ENCODE measurements at regions not wholly inside any gene's neighbourhood (a gene's known extent, or its start where the extent isn't known, plus 50 kb on each side); places are given as distances from the start of the nearest gene placed in this dataset.
A peak's percentile ranks its signal among the peaks of the same experiment; 100 is the strongest.

GRCh38 chr10:21280971-21281572, 244.4 kb downstream of the SKIDA1 start:
- in situ Hi-C loops (cut with HindIII; ENCODE audit: low sequenced_read_pairs): loop anchor here (25.0 kb wide), 1 partner anchor 231 kb away; no protein-coding TSS in a partner anchor
- no peak for TF ChIP-seq CTCF (IDR thresholded peaks at IDR 0.05; ENCODE audit: low read depth, low read length, missing control alignments)
- H3K4me3 ChIP-seq (ENCODE audit: low read depth, low read length): no peak overlapping the region
- DNase-seq (ENCODE audit: low read depth): no peak

- in situ Hi-C loops (cut with HindIII; ENCODE audit: low sequenced_read_pairs): loop anchor here (25.0 kb wide), 1 partner anchor 232 kb away; no protein-coding TSS in a partner anchor
- TF ChIP-seq CTCF (IDR thresholded peaks at IDR 0.05; ENCODE audit: low read depth, low read length, missing control alignments): no peak
- no peak for DNase-seq (ENCODE audit: low read depth)
- no peak overlapping the region for H3K4me3 ChIP-seq (ENCODE audit: low read depth, low read length)
These were observed 245.4 kb downstream of the SKIDA1 start for GRCh38 chr10:21280037-21280436.

- H3K4me3 ChIP-seq (ENCODE audit: low read depth, low read length): no peak overlapping the region
- in situ Hi-C loops (cut with HindIII; ENCODE audit: low sequenced_read_pairs): loop anchor here (25.0 kb wide), 1 partner anchor 233 kb away; no protein-coding TSS in a partner anchor
- DNase-seq (ENCODE audit: low read depth): no peak
- no peak for TF ChIP-seq CTCF (IDR thresholded peaks at IDR 0.05; ENCODE audit: low read depth, low read length, missing control alignments)
These were observed 246.3 kb downstream of the SKIDA1 start for GRCh38 chr10:21279217-21279575.

- no peak overlapping the region for H3K4me3 ChIP-seq (ENCODE audit: low read depth, low read length)
- DNase-seq (ENCODE audit: low read depth): peak; percentile 91
- peak; percentile 76 for TF ChIP-seq CTCF (IDR thresholded peaks at IDR 0.05; ENCODE audit: low read depth, low read length, missing control alignments)
- in situ Hi-C loops (cut with HindIII; ENCODE audit: low sequenced_read_pairs): loop anchor here (25.0 kb wide), 1 partner anchor 234 kb away; no protein-coding TSS in a partner anchor
These were observed 246.8 kb downstream of the SKIDA1 start for GRCh38 chr10:21278491-21279216.

GRCh38 chr10:21273400-21273968, 252.0 kb downstream of the SKIDA1 start:
- no peak for TF ChIP-seq CTCF (IDR thresholded peaks at IDR 0.05; ENCODE audit: low read depth, low read length, missing control alignments)
- in situ Hi-C loops (cut with HindIII; ENCODE audit: low sequenced_read_pairs): no loop called here
- DNase-seq (ENCODE audit: low read depth): no peak
- H3K4me3 ChIP-seq (ENCODE audit: low read depth, low read length): no peak overlapping the region

- no peak for DNase-seq (ENCODE audit: low read depth)
- no peak for TF ChIP-seq CTCF (IDR thresholded peaks at IDR 0.05; ENCODE audit: low read depth, low read length, missing control alignments)
- in situ Hi-C loops (cut with HindIII; ENCODE audit: low sequenced_read_pairs): no loop called here
- H3K4me3 ChIP-seq (ENCODE audit: low read depth, low read length): no peak overlapping the region
These were observed 252.7 kb downstream of the SKIDA1 start for GRCh38 chr10:21272643-21273399.
